HG03025 (cell line): ENCODE measurements at regions not wholly inside any gene's neighbourhood (a gene's known extent, or its start where the extent isn't known, plus 50 kb on each side); places are given as distances from the start of the nearest gene placed in this dataset.
"Not testable (repeated sequence)": the region's sequence is repeated elsewhere in the genome, so short reads cannot be mapped to it uniquely, and the experiment has no call there.

Experiments
- ATAC-seq: cut with Tn5 transposase; IDR thresholded peaks from one replicate; pipeline ENCODE4 v1.9.1; 2021; ENCODE audit warnings: mild to moderate bottlenecking, moderate library complexity; ENCODE audit not compliant: unreplicated experiment, low FRiP score

DNA sequence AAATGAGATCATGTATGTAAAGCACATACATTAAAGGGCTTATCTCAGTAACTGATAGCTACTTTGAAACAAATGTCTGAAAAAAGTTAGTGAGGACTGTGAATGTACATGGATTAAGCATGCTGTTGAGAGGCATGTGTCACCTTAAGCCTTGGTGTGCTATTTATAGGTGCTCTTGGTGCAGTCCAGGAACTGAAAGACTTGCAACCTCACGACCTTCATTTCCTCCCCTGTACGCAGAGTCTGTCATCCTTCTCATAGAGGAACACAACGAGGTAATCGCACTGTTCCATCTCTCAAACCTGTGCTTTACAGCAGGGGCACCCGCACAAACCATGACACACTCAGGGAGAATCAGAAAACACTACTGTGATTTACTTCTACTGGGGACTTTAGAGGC lies 65.6 kb downstream of the UFM1 start:
- ATAC-seq: peak; percentile 99

DNA sequence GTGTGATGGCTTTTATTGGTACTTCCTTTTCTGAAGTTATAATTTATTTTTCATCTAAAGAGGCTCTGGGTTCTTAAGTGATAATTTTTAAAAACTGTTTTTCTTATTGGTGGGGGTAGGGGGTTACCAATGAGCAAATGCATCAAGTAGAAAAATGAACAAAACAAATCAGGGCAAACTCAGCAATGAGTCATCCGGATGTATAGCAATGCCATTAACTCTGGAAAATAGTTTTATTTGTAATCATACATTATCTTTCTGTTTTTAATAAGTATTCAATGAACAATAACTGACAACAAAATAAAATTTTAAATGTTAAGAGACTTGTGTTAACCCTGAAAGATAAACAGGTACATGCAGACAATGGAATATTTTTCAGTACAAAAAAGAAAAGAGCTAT lies 67.6 kb downstream of the UFM1 start:
- ATAC-seq: no peak

DNA sequence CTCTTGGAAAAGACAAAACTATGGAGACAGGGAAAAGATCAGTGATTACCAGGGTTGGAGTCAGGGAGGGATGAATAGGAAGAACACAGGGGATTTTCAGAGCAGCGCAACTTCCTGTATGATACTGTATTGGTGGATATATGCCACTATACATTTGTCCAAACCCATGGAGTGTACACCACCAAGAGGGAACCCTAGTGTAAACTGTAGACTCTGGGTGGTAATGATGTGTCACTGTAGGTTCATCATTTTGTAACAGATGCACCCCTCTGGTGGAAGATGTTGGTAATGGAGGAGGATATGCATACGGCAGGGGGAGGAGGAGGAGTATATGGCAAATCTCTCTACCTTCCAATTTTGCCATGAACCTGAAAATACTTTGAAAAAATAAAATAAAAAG lies 68.1 kb downstream of the UFM1 start:
- no peak for ATAC-seq

DNA sequence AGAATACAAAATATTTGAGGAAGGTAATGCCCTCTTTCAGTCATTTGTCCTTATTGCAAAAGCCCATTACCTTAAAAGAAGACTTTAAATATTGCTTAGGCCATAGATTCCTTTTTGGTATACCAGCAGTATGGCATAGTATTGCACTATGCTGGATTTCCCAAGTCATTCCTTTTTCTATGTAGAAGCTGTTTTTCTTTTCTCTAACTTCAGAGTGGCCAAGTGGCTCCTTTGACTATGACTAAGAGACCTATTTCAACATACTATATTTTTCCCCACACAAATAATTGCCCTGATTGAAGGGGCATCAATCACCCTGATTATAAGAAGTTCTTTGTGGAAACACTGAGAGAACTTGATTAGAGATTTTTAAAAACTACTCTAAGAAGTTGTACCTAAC lies 68.6 kb downstream of the UFM1 start:
- no peak for ATAC-seq

DNA sequence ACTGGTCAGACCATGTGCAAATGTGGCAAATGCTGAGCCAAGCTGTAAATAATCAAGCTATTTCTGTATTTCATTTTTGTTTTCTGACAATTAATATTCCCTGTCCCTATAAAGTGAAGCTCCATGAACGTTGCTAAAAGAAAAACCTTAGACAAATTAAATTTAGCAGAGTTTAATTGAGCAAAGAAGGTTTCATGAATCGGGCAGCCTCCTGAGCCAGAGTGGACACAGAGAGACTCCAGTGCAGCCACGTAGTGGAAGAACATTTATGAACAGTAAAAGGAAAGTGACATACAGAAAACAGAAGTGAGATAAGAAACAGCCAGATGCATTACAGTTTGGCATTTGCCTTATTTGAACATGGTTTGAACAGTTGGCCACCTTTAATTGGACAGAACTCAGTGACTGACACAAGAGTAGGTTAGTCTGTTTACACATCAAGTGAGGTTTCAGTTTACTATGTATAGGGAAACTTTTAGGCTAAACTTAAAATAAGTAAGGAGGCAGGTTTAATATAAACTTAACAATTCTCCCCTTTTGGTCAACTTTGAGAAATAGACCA lies 69.7 kb downstream of the UFM1 start:
- ATAC-seq: no peak

DNA sequence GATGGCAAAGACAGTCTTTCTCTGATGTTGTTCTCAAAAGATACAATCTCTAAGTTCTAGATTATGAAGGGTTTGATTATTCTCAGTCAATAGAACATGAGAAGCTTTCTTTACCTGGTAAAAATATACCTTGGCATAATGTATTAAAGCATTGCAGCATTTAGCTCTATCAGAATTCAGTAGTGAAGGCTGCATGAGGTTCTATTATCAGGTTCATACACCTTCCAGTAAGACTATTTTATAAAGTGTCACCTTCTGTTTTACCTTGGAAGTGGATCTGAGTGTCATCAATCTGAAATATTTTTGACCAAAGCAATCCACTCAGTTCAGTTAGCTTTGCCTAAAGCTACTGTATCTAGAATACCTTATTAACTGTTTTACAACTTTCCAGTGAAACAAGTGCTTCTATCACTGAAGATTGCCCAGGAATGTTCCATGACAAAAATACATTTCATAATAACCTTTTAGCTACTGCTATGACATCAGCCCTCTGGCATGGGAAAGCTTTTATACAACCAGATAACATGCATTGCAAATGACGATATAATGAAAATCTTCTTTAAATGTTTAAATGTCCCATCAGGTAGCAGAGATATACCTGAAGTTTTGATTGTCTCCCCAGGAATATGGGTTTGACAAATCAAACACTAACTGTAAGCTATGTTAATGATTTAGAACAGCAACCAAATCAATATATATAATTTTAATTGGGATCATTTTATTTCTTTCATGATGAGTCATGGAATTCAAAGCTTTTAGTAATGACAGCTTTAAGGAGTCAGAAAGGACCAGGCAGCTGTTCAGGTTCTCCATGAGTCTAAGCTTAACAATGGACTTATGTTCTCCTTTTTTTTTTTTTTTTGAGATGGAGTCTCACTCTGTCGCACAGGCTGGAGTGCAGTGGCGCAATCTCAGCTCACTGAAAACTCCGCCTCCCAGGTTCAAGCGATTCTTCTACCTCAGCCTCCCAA lies 72.2 kb downstream of the UFM1 start:
- no peak for ATAC-seq

DNA sequence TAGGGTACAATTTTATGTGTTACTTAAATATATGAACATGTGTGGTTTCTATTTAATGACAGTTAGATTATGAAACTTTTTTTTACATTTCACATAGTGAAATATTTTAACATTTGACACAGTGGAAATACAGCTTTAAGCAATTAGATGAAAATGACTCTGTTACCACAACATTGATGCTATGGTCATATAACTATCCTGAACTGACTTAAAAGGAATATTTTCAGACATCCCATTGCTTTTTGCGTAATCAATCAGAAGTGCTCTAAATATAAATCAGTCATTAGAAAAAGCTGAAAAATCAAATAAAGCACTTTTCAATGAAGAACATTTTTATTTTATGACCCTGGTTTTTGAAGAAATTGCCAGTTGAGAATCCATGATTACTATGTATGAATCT lies 80.3 kb downstream of the UFM1 start:
- ATAC-seq: no peak

DNA sequence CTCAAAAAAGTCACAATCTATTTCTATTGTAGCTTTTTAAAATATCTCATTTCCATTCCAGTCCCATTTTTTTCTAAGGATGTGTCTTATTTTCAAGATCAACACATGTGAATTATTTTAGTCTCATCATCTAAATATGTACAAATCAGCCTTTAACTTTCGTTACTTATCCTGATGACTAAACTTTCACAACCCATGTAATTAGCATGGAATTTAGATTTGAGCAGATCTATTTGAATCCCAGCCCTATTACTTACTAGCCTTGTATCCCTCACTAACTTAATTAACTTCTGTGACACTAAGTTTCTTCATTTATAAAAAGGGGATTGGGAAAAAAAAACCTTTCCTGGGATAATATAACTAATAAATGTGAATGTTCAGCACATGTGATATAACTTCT lies 81.1 kb downstream of the UFM1 start:
- no peak for ATAC-seq

DNA sequence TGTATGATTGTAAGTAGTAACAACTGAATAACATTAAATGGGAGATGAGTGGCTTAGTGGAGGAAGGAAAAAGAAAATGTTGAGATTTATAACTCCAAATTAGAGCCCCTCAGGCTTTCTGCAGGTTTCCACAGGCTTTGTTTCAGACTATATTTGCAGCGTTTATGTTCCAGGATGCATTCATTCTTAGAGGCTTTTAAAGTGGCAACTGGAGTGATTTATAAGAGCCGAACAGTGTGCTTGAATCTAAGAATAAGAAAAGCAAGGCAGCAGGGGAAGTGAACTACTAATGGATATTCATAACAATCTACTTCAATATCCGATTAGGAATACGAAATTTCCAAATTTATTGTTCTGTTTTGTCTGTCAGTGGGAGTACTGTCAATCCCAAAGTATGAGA lies 91.0 kb downstream of the UFM1 start:
- ATAC-seq: no peak

DNA sequence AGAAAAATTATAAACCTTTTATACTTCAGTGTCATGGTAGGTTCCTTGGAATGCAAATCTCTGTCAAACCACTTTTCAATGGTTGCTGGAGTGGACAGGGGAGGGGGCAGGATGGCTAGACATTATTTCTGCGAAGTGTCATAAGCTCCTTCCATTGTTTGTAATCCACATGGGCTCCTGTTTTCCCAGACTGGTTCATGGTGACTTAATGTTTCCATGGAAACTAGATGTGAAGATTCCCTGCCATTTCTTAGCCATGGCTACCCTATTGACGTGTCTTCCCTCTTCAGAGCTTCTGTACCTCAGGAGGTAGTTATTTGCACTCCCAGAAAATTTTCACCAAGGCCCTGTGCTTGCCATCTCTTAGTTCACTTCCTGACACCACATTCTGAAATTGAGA lies 95.3 kb downstream of the UFM1 start:
- ATAC-seq: no peak

DNA sequence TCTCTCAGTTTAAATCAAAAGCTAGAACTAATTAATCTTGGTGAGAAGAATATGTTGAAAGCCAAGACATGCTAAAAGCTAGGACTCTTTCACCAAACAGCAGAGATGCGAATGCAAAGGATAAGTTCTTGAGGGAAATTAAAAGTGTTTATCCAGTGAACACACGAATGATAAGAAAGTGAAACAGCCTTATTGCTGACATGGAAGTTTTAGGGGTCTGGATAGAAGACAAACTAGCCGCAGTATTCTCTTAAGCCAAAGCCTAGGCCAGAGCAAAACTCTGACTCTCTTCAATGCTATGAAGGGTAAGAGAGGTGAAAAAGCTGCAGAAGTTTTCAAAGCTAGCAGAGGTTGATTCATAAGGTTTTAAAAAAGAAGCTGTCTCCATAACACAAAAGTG lies 103.0 kb downstream of the UFM1 start:
- ATAC-seq: no peak

DNA sequence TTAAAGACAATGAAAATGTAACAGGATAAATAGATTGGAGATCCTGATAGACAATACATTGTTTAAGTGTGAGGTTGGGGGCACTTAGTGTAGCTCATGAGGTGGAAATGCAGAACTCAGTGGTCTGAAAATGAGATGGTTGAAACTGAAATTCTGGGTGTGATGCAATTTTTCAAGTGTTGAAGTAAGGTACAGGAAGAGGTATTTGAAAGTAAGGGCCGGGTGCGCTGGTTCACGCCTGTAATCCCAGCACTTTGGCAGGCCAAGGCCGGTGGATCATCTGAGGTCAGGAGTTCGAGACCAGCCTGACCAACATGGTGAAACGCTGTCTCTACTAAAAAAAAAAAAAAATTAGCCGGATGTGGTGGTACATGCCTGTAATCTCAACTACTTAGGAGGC lies 113.0 kb downstream of the UFM1 start:
- no peak for ATAC-seq

DNA sequence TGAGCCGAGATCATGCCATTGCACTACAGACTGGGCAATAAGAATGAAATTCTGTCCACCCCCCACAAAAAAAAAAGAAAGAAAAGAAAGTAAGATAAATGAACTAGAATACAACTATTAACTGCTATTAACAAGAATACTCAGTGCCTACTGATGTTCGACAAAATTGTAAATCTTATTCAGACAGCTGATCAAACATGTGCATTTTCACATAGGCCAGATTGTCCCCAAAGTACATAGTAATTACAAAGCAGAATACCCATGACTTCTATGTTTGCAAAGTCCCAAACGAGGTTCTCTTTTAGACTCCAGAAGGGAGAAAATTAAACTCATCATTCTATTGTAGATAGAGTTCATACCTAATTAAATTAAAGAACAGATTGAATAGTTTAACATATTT lies 113.4 kb downstream of the UFM1 start:
- no peak for ATAC-seq

DNA sequence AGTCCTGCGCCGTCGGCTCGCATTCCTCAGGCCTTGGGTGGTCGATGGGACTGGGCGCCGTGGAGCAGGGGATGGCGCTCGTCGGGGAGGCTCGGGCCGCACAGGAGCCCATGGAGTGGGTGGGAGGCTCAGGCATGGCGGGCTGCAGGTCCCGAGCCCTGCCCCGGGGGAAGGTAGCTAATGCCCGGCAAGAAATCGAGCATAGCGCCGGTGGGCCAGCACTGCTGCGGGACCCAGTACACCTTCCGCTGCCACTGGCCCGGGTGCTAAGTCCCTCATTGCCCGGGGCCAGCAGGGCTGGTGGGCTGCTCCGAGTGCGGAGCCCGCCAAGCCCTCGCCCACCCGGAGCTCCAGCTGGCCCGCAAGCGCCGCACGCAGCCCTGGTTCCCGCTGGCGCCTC lies 122.8 kb downstream of the UFM1 start:
- ATAC-seq: not testable (repeated sequence)

DNA sequence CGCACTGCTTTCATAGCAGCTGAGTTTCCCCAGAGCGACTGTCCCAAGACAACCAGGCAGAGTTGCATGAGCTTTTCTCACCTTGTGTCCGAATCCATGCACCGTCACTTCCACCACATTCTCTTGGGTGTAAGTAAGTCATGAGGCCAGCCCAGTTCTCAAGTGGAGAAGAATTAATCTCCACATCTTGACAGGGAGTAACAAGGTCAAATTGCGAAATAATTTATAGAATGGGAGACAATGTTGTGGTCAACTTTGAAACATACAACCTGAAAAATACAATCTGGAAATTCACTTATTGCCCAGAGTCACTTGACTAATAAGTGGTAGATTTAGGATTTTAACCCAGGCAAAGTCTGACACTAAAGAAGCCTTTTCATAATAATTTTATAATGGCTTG lies 123.7 kb downstream of the UFM1 start:
- no peak for ATAC-seq

DNA sequence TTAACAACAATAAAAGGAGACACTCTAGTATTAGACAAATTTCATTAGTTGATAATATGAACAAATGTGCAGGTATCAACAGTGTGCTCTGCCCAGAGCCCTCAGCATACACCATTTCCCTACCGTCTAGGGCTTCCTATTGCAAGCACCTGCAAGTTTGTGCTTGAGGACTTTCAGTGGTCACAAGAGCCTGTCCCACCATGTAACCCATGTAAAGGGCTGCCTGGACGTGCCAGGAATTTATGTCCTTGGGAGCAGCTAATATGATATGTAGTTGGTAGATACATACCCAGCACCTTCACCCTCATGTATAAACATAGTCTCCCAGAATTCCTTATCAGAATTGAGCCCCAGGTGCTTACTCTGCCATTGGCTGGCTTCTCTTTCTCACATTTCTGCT lies 128.0 kb downstream of the UFM1 start:
- ATAC-seq: no peak

DNA sequence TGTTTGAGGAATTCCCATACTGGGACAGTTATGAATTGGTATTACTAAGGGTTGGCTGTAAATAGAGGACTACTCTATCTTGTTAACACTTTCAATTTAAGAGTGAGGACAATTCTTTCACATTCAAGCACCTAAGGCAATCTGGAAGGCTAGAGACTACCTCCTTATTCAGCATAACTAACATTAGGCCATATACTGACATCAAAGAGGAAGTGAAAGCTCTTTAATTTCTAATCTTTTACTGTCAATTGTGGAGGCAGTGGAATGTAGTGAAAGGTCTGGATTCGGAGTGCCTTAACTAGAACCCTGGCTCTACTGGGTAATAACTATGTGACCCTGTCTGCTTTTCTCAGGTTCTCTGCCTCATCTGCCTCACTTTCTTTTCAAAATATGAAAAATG lies 134.0 kb downstream of the UFM1 start:
- ATAC-seq: no peak

DNA sequence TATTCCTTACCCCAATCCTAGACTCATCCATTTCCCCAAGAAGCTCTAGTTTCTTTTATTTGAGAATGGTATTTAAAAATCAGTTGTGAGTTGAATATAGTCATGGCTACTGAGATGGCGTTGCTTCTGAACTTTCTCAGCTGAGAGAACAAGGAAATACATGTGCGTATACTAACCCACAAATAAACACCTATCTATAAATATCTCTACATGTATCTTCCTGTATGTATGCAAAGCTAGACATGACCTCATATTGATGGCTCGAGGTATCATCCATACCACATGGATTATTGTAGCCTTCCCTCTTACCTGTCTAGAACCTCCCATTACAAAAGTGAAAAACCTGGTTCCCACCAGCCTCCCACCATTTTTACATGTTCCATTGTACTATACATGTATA lies 141.0 kb downstream of the UFM1 start:
- ATAC-seq: no peak

DNA sequence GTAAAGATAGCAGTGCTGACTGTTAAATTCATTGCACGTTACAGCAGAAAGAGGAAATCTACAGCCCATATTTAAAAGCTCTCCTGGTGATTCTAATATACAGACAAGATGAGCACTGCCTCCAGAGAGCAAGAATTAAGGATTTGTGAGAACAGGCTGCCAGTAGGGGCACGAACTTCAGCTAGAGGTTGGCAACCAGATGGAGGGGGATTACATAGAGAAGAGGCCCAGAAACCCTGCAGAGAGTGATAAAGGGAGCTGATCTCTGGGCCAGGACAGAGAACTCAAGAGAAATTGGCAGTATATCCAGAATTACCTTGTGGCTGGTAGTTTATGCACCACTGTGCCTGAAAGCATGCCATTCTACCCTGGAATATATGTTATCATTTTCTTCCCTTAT lies 144.8 kb downstream of the UFM1 start:
- no peak for ATAC-seq

DNA sequence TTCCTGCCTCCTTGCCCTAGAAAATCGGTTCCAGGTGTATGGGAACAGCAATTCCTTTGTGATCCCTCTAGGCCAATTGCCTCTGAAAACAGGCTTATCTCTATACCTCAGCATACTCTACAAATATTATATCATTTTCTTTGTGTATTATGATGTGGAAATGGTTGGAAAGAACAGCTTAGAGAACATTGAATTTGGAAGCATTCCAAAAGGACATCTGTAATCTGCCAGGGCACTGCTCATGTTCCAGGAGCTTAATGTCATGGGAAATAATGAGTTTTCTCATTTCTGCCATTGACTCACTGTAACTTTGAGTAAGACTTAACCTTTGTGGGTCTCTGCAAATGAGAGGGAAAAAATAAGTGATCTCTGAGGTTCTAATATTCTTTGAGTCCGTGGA lies 147.3 kb downstream of the UFM1 start:
- no peak for ATAC-seq

DNA sequence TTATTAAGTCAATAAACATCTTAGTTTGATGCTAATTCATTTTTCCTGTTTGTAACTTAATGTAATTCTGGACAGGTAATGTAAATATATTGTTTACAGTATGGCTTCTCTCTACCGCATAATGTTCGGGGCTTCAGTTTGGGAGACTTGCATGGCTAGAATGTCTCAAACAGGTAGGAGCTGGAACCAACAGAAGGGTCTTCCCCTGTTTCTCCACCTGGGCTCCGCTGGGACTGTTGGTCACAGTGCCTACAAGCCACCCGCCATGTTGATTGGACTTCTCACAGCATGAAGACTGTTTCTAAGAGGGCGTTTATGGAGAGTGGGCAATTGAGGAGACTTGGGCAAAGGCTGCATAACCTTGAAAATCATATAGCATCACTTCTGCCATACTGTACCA lies 148.6 kb downstream of the UFM1 start:
- no peak for ATAC-seq

DNA sequence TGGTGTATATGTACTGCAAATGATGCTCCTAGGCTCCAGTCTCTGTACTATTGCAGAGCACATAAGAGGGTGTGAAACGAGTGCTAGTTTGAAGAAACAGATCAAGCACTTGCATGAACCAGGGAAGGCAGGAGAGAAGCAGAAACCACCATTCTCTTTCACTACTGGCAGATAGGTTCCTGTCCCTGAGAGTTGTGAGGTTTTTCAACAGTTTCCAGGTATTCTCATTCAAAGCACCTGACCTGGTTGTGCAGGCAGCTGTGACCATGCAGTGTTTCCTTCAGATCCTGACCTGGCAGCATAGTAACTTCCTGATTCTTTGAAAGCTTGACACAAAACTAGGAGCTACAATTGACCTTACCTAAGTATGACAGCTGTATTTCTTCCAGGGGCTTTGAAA lies 164.9 kb downstream of the UFM1 start:
- ATAC-seq: no peak
